Neural crest cell (in vitro differentiated cells): ENCODE measurements at regions not wholly inside any gene's neighbourhood (a gene's known extent, or its start where the extent isn't known, plus 50 kb on each side); places are given as distances from the start of the nearest gene placed in this dataset.
A peak's percentile ranks its signal among the peaks of the same experiment; 100 is the strongest.

ENCODE experiments used
- DNase-seq: peaks from one replicate; pipeline ENCODE4 v3.0.0; 2021; ENCODE audit warnings: low read depth, mixed read lengths, low spot score
- H3K27ac Mint-ChIP-seq: one replicate; pipeline ENCODE4 v1.8.0; 2021; ENCODE audit warnings: mild to moderate bottlenecking, mixed read lengths; ENCODE audit not compliant: unreplicated experiment
- H3K27me3 Mint-ChIP-seq: 2 replicates; pipeline ENCODE4 v1.8.0; 2021; ENCODE audit warnings: low read depth, mild to moderate bottlenecking, mixed read lengths
- H3K36me3 Mint-ChIP-seq: 2 replicates; pipeline ENCODE4 v1.8.0; 2021; ENCODE audit warnings: low read depth, mild to moderate bottlenecking, mixed read lengths
- H3K4me1 Mint-ChIP-seq: 2 replicates; pipeline ENCODE4 v1.8.0; 2021; ENCODE audit warnings: mixed read lengths
- H3K4me3 Mint-ChIP-seq: one replicate; pipeline ENCODE4 v1.8.0; 2021; ENCODE audit warnings: mild to moderate bottlenecking, mixed read lengths
- H3K9me3 Mint-ChIP-seq: 2 replicates; pipeline ENCODE4 v1.8.0; 2021; ENCODE audit warnings: mixed read lengths
- TF ChIP-seq, protein P1 (sequence below): fragments of 200-600 bp; sonication (generic); conservative IDR thresholded peaks from 2 replicates; pipeline ENCODE4 v1.5.0; 2021; ENCODE audit warnings: antibody characterized with exemption, mild to moderate bottlenecking

DNA sequence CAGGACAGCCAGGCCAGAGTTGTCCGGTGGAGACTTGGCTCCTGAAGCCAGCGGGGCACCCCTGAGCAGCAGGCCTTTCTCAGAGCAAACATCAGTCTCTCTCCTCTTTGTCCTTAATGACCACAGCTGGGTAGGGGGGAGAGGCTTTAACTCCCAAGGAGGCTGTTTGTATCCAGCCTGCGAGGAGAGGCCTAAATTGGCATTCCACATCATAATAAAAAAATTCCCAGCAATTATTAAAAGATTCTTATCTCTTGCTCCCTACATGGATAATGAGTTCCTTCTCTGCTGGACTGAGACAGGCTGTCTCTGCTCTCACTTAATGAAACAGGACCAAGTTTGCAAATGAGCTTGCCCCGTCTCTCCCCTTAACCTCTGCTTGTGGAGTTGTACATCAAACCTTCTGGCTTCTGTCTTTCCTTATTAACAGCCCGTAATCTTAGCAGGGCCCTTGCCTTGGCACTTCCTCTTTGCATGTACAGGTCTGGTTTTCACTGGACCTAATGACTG is 838.2 kb downstream of the MAFB start:
- Mint-ChIP-seq H3K27me3 (peaks cover 92% of the 10 kb centered on the region), H3K36me3 (no peaks in the 10 kb centered on the region), H3K9me3 (no peaks in the 10 kb centered on the region), H3K27ac (peak overlapping the region; percentile 28), H3K4me3 (no peak overlapping the region), H3K4me1 (peaks cover 45% of the 10 kb centered on the region)
- DNase-seq, result no peak
- TF ChIP-seq, protein P1, sequence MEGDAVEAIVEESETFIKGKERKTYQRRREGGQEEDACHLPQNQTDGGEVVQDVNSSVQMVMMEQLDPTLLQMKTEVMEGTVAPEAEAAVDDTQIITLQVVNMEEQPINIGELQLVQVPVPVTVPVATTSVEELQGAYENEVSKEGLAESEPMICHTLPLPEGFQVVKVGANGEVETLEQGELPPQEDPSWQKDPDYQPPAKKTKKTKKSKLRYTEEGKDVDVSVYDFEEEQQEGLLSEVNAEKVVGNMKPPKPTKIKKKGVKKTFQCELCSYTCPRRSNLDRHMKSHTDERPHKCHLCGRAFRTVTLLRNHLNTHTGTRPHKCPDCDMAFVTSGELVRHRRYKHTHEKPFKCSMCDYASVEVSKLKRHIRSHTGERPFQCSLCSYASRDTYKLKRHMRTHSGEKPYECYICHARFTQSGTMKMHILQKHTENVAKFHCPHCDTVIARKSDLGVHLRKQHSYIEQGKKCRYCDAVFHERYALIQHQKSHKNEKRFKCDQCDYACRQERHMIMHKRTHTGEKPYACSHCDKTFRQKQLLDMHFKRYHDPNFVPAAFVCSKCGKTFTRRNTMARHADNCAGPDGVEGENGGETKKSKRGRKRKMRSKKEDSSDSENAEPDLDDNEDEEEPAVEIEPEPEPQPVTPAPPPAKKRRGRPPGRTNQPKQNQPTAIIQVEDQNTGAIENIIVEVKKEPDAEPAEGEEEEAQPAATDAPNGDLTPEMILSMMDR, result no peak

DNA sequence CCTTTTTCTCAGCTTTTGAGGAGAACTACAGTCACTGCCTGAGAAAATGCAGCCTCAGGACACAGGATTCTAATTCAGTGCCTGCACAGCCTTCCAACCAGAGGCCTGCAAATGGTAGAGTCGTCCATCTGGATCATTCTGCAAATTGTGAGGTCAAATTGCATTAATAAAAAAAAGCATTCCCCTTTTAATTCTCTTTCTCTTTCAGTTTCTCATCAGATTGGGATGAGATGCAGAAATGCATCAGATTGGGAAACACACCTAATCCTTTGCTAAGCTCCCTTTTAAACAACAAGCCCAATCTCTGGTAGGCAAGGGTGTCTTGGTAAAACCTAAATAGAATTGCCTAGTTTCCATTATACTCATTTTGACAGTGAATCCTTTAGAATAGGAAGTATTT is 838.8 kb downstream of the MAFB start:
- Mint-ChIP-seq H3K4me3 (no peak overlapping the region), H3K9me3 (no peaks in the 10 kb centered on the region), H3K27me3 (peaks cover 92% of the 10 kb centered on the region), H3K4me1 (peaks cover 39% of the 10 kb centered on the region), H3K27ac (no peak overlapping the region), H3K36me3 (no peaks in the 10 kb centered on the region)
- no peak for DNase-seq
- TF ChIP-seq, protein P1, result no peak

DNA sequence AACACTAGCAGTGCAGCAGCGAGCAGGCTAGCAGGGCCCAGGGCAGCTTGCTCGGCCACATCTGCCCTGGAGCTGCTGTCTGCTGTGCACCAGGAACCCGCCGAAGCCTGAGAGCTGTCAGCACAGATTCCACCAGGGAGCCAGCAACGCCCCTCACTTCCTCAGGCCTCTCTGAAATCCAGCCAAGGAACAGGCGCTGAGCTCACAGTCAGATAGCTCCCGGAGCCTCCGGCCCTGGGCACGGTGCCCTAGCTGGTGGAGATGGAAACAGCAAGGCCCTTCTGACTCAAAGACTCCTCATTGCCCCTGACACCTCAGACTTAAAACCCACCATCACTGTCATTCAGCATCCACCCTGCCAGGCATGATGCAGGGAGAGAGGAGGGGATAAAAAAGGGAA is 839.4 kb downstream of the MAFB start:
- no peak overlapping the region for H3K4me3 Mint-ChIP-seq
- DNase-seq, result no peak
- no peaks in the 10 kb centered on the region for H3K9me3 Mint-ChIP-seq
- H3K4me1 Mint-ChIP-seq, result peaks cover 39% of the 10 kb centered on the region
- H3K27me3 Mint-ChIP-seq, result peaks cover 95% of the 10 kb centered on the region
- TF ChIP-seq, protein P1, result no peak
- H3K36me3 Mint-ChIP-seq, result no peaks in the 10 kb centered on the region
- H3K27ac Mint-ChIP-seq, result no peak overlapping the region

DNA sequence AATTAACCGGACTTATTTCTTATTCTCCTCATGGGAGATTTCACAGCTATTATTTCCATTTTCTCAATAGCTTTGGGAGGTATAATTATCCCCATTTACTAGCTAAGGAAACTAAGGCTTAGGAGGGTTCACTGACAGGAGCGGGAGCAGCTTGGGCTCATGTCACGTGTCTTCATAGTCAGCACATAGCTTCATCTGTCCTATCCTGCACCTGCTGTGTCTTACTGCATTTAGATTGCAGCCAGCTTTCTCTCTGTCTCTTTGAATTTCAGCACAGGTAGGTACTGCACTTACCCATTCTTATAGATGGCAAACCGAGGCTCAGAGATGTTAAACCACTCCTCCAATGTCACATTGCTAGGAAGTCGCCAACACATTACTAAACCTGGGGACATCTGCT is 839.9 kb downstream of the MAFB start:
- no peak for DNase-seq
- H3K27ac Mint-ChIP-seq, result no peak overlapping the region
- TF ChIP-seq, protein P1, result no peak
- H3K36me3 Mint-ChIP-seq, result no peaks in the 10 kb centered on the region
- peaks cover 38% of the 10 kb centered on the region for H3K4me1 Mint-ChIP-seq
- peaks cover 97% of the 10 kb centered on the region for H3K27me3 Mint-ChIP-seq
- H3K9me3 Mint-ChIP-seq, result no peaks in the 10 kb centered on the region
- H3K4me3 Mint-ChIP-seq, result no peak overlapping the region

DNA sequence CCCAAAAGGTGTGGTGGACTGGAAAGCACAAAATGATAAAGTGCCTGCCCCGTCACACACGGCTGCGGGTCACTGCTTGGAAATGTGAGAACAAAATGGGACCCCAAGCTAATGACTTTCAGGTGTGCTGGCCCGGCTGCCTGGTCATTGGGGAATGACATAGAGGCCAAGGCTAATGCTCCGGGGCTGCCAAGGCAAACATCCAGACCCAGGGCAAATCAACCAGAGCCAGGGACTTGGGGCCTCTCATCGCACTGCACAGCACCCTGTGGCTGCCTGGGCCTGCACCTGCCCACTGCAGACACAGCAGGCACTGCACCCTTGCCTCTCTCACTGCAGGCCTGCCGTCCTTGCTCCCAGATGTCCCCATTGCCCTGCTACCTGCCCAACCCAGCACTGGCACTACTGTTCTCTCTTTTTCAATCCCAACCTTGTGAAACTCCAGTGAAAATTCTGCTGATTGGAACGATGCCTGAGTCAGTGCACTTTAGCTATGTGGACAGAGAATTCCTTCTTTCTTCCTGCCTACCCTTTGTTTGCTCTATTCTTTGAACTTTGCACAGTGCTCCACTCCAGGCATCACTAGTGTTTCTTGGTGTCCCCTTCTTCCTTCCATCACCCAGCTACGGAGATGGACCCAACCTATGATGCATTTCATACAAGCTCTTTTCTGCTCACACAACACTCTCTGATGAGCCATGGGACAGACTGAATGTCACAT is 849.5 kb downstream of the MAFB start:
- TF ChIP-seq, protein P1, result no peak
- Mint-ChIP-seq H3K36me3 (no peaks in the 10 kb centered on the region), H3K4me3 (no peak overlapping the region), H3K4me1 (no peaks in the 10 kb centered on the region), H3K27ac (no peak overlapping the region), H3K9me3 (peaks cover 2% of the 10 kb centered on the region), H3K27me3 (peaks cover 14% of the 10 kb centered on the region)
- DNase-seq, result no peak
